SK-N-SH treated with all-trans-retinoic acid at 6 μM for 48 hours (cell line): ENCODE measurements at regions not wholly inside any gene's neighbourhood (a gene's known extent, or its start where the extent isn't known, plus 50 kb on each side); places are given as distances from the start of the nearest gene placed in this dataset.

Experiments
- BACH2 ChIP-seq: fragments of 250-450 bp; sonication (Bioruptor Pico); IDR thresholded peaks from 2 replicates; pipeline ENCODE4 v1.9.0; 2021; ENCODE audit warnings: mild to moderate bottlenecking, borderline replicate concordance
- OSR1 ChIP-seq: fragments of 250-450 bp; sonication (Bioruptor Pico); IDR thresholded peaks from 2 replicates; pipeline ENCODE4 v1.8.0; 2022; ENCODE audit warnings: moderate library complexity, mild to moderate bottlenecking, inconsistent platforms
- RARB ChIP-seq: fragments of 250-450 bp; sonication (Bioruptor Pico); IDR thresholded peaks from 2 replicates; pipeline ENCODE4 v1.8.0; 2021; ENCODE audit warnings: mild to moderate bottlenecking, moderate library complexity
- SNAI2 ChIP-seq: fragments of 250-450 bp; sonication (Bioruptor Pico); IDR thresholded peaks from 2 replicates; pipeline ENCODE4 v1.5.0; 2020; ENCODE audit warnings: mild to moderate bottlenecking, moderate library complexity
- TOX ChIP-seq: fragments of 250-450 bp; sonication (Bioruptor Pico); IDR thresholded peaks from 2 replicates; pipeline ENCODE4 v1.8.0; 2021; ENCODE audit warnings: mild to moderate bottlenecking, moderate library complexity, borderline replicate concordance
- ZFP30 ChIP-seq: fragments of 450-650 bp; formaldehyde crosslinking; IDR thresholded peaks from 2 replicates; pipeline ENCODE4 v1.5.0; 2022; ENCODE audit warnings: mild to moderate bottlenecking, moderate library complexity
- ZNF70 ChIP-seq: fragments of 450-650 bp; formaldehyde crosslinking; IDR thresholded peaks from 2 replicates; pipeline ENCODE4 v1.5.0; 2020; ENCODE audit warnings: mild to moderate bottlenecking, moderate library complexity
- TF ChIP-seq, protein P1 (sequence below): fragments of 250-450 bp; sonication (Bioruptor Pico); IDR thresholded peaks from 2 replicates; pipeline ENCODE4 v1.8.0; 2020; ENCODE audit warnings: mild to moderate bottlenecking, moderate library complexity, borderline replicate concordance
- TF ChIP-seq, protein P2 (sequence below): fragments of 250-450 bp; sonication (Bioruptor Pico); IDR thresholded peaks from 2 replicates; pipeline ENCODE4 v1.5.0; 2020; ENCODE audit warnings: mild to moderate bottlenecking, moderate library complexity

DNA sequence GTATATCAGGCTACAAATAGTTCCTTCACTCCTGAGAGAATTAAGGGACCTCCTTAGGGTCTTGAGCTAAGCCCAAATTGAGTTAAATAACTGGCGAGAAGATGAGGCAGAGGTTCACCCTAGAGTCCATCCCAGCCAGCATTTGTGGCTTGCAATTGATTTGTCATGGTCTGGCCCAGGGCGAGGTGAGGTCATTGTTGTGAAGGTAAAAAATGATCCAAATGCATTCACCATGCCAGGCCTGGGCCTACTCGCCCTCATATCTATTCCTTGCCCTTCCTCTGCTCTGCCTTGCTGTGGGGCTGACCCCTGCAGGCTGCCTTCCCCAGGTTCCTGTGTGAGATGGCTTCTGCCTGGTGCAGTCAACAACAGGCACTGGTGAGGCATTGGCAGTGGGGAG is 207.2 kb downstream of the ZNF365 start:
- TF ChIP-seq TOX (CRISPR knock-in tag) (no peak), ZNF70 (no peak), SNAI2 (CRISPR knock-in tag) (no peak), BACH2 (no peak), RARB (CRISPR knock-in tag) (no peak), ZFP30 (CRISPR knock-in tag) (no peak), OSR1 (no peak)
- TF ChIP-seq, protein P1, sequence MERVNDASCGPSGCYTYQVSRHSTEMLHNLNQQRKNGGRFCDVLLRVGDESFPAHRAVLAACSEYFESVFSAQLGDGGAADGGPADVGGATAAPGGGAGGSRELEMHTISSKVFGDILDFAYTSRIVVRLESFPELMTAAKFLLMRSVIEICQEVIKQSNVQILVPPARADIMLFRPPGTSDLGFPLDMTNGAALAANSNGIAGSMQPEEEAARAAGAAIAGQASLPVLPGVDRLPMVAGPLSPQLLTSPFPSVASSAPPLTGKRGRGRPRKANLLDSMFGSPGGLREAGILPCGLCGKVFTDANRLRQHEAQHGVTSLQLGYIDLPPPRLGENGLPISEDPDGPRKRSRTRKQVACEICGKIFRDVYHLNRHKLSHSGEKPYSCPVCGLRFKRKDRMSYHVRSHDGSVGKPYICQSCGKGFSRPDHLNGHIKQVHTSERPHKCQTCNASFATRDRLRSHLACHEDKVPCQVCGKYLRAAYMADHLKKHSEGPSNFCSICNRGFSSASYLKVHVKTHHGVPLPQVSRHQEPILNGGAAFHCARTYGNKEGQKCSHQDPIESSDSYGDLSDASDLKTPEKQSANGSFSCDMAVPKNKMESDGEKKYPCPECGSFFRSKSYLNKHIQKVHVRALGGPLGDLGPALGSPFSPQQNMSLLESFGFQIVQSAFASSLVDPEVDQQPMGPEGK (CRISPR knock-in tag) = no peak
- TF ChIP-seq, protein P2, sequence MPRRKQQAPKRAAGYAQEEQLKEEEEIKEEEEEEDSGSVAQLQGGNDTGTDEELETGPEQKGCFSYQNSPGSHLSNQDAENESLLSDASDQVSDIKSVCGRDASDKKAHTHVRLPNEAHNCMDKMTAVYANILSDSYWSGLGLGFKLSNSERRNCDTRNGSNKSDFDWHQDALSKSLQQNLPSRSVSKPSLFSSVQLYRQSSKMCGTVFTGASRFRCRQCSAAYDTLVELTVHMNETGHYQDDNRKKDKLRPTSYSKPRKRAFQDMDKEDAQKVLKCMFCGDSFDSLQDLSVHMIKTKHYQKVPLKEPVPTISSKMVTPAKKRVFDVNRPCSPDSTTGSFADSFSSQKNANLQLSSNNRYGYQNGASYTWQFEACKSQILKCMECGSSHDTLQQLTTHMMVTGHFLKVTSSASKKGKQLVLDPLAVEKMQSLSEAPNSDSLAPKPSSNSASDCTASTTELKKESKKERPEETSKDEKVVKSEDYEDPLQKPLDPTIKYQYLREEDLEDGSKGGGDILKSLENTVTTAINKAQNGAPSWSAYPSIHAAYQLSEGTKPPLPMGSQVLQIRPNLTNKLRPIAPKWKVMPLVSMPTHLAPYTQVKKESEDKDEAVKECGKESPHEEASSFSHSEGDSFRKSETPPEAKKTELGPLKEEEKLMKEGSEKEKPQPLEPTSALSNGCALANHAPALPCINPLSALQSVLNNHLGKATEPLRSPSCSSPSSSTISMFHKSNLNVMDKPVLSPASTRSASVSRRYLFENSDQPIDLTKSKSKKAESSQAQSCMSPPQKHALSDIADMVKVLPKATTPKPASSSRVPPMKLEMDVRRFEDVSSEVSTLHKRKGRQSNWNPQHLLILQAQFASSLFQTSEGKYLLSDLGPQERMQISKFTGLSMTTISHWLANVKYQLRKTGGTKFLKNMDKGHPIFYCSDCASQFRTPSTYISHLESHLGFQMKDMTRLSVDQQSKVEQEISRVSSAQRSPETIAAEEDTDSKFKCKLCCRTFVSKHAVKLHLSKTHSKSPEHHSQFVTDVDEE = no peak
